ENCODE measurements at regions not wholly inside any gene's neighbourhood (a gene's known extent, or its start where the extent isn't known, plus 50 kb on each side); places are given as distances from the start of the nearest gene placed in this dataset.

DNA sequence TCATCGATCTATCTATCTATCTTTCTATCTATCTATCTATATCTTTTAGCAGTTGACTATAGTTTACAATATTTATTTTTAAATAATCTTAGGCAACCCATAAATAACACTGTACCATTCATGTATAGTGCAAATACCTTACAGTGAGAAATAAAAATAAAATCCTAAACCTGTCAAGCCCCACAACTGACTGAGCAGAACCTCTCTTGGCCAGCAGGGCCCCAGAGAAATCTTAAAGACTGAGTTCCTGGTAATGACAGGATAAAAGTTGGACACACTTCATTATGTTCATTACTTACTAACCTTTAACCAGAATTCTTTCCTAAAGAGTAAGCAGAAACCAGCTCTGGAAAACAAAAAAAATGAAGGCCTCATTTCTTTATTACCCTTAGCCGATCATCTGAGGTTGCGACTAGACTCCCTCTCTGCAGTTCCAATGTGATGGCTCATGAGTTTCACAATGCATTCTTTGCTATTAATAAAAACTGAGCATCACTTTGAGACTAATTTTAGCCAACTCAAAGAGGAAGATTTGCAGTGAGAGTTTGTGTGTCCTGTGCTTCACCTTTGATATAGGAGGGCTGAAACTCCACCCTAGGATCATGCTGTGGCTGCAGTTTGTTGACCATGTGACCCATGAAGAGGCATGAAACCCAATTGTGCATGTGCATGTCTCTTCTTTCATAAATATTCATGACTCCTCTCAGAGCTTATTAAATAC is 1072.0 kb downstream of the NSUN3 start:
- TF ChIP-seq EZH2 (IDR thresholded peaks at IDR 0.05): no peak
- no peak for TF ChIP-seq POLR2AphosphoS5 (IDR thresholded peaks at IDR 0.05; ENCODE audit: borderline replicate concordance, low read depth, low read length)
- no peak for TF ChIP-seq FOXP2 (optimal IDR thresholded peaks at IDR 0.05; ENCODE audit: control extremely low read depth, extremely low read length, insufficient read depth)

All from SK-N-MC (cell line).